ENCODE measurements at regions not wholly inside any gene's neighbourhood (a gene's known extent, or its start where the extent isn't known, plus 50 kb on each side); places are given as distances from the start of the nearest gene placed in this dataset.

- TF ChIP-seq FOXP2 (optimal IDR thresholded peaks at IDR 0.05; ENCODE audit: borderline replicate concordance, extremely low read depth, extremely low read length, insufficient read depth) (no peak), TAF1 (IDR thresholded peaks at IDR 0.05; ENCODE audit: borderline replicate concordance, insufficient read depth, low read length) (no peak), POLR2AphosphoS5 (IDR thresholded peaks at IDR 0.05; ENCODE audit: low read depth, low read length) (no peak), REST (IDR thresholded peaks at IDR 0.05; ENCODE audit: insufficient read depth in 1 of 2, low read depth in 2 of 2, low read length in 2 of 2) (no peak)
Observed at GRCh38 chr13:85332615-85333014, 466.6 kb downstream of the SLITRK6 start.

GRCh38 chr13:85321734-85322133 is 477.5 kb downstream of the SLITRK6 start:
- no peak for TF ChIP-seq FOXP2 (optimal IDR thresholded peaks at IDR 0.05; ENCODE audit: borderline replicate concordance, extremely low read depth, extremely low read length, insufficient read depth)
- TF ChIP-seq SIN3A (IDR thresholded peaks at IDR 0.05; ENCODE audit: borderline replicate concordance, insufficient read depth, low read length) = no peak
- no peak for TF ChIP-seq REST (IDR thresholded peaks at IDR 0.05; ENCODE audit: insufficient read depth in 1 of 2, low read depth in 2 of 2, low read length in 2 of 2)
- no peak for TF ChIP-seq POLR2AphosphoS5 (IDR thresholded peaks at IDR 0.05; ENCODE audit: low read depth, low read length)
- TF ChIP-seq TAF1 (IDR thresholded peaks at IDR 0.05; ENCODE audit: borderline replicate concordance, insufficient read depth, low read length) = no peak

- no peak for TF ChIP-seq POLR2AphosphoS5 (IDR thresholded peaks at IDR 0.05; ENCODE audit: low read depth, low read length)
- TF ChIP-seq FOXP2 (optimal IDR thresholded peaks at IDR 0.05; ENCODE audit: borderline replicate concordance, extremely low read depth, extremely low read length, insufficient read depth) = no peak
- TF ChIP-seq REST (IDR thresholded peaks at IDR 0.05; ENCODE audit: insufficient read depth in 1 of 2, low read depth in 2 of 2, low read length in 2 of 2) = no peak
- no peak for TF ChIP-seq TAF1 (IDR thresholded peaks at IDR 0.05; ENCODE audit: borderline replicate concordance, insufficient read depth, low read length)
- no peak for TF ChIP-seq SIN3A (IDR thresholded peaks at IDR 0.05; ENCODE audit: borderline replicate concordance, insufficient read depth, low read length)
Observed at GRCh38 chr13:85317781-85318180, 481.4 kb downstream of the SLITRK6 start.

- no peak for TF ChIP-seq FOXP2 (optimal IDR thresholded peaks at IDR 0.05; ENCODE audit: borderline replicate concordance, extremely low read depth, extremely low read length, insufficient read depth)
- TF ChIP-seq TAF1 (IDR thresholded peaks at IDR 0.05; ENCODE audit: borderline replicate concordance, insufficient read depth, low read length) = no peak
- TF ChIP-seq SIN3A (IDR thresholded peaks at IDR 0.05; ENCODE audit: borderline replicate concordance, insufficient read depth, low read length) = no peak
- TF ChIP-seq REST (IDR thresholded peaks at IDR 0.05; ENCODE audit: insufficient read depth in 1 of 2, low read depth in 2 of 2, low read length in 2 of 2) = no peak
- TF ChIP-seq POLR2AphosphoS5 (IDR thresholded peaks at IDR 0.05; ENCODE audit: low read depth, low read length) = no peak
Observed at GRCh38 chr13:85316506-85317025, 482.7 kb downstream of the SLITRK6 start.

- TF ChIP-seq POLR2AphosphoS5 (IDR thresholded peaks at IDR 0.05; ENCODE audit: low read depth, low read length) = no peak
- no peak for TF ChIP-seq FOXP2 (optimal IDR thresholded peaks at IDR 0.05; ENCODE audit: borderline replicate concordance, extremely low read depth, extremely low read length, insufficient read depth)
- no peak for TF ChIP-seq REST (IDR thresholded peaks at IDR 0.05; ENCODE audit: insufficient read depth in 1 of 2, low read depth in 2 of 2, low read length in 2 of 2)
- no peak for TF ChIP-seq TAF1 (IDR thresholded peaks at IDR 0.05; ENCODE audit: borderline replicate concordance, insufficient read depth, low read length)
- TF ChIP-seq SIN3A (IDR thresholded peaks at IDR 0.05; ENCODE audit: borderline replicate concordance, insufficient read depth, low read length) = no peak
Observed at GRCh38 chr13:85314686-85315085, 484.5 kb downstream of the SLITRK6 start.
